Kidney epithelial cell (primary cell): ENCODE measurements at regions not wholly inside any gene's neighbourhood (a gene's known extent, or its start where the extent isn't known, plus 50 kb on each side); places are given as distances from the start of the nearest gene placed in this dataset.

Experiments
- DNase-seq: peaks from one replicate; pipeline ENCODE4 v3.0.0-alpha.2; 2010; ENCODE audit warnings: low read depth
- H3K27me3 ChIP-seq: 2 replicates; pipeline ENCODE4 v1.6.0; 2011; ENCODE audit warnings: low read length; ENCODE audit not compliant: control insufficient read depth, insufficient read depth
- H3K36me3 ChIP-seq: 2 replicates; pipeline ENCODE4 v1.5.1; 2011; ENCODE audit warnings: low read length; ENCODE audit not compliant: control insufficient read depth, insufficient read depth
- H3K4me3 ChIP-seq: 2 replicates; pipeline ENCODE4 v1.5.1; 2011; ENCODE audit warnings: low read depth, mild to moderate bottlenecking, control low read depth, low read length
- TF ChIP-seq, protein P1 (sequence below): IDR thresholded peaks from 2 replicates; pipeline ENCODE4 v1.5.1; 2011; ENCODE audit warnings: mild to moderate bottlenecking, moderate library complexity, low read length, control low read depth, inconsistent platforms; ENCODE audit not compliant: insufficient read depth, poor library complexity, severe bottlenecking

- no peak for DNase-seq
- TF ChIP-seq, protein P1, sequence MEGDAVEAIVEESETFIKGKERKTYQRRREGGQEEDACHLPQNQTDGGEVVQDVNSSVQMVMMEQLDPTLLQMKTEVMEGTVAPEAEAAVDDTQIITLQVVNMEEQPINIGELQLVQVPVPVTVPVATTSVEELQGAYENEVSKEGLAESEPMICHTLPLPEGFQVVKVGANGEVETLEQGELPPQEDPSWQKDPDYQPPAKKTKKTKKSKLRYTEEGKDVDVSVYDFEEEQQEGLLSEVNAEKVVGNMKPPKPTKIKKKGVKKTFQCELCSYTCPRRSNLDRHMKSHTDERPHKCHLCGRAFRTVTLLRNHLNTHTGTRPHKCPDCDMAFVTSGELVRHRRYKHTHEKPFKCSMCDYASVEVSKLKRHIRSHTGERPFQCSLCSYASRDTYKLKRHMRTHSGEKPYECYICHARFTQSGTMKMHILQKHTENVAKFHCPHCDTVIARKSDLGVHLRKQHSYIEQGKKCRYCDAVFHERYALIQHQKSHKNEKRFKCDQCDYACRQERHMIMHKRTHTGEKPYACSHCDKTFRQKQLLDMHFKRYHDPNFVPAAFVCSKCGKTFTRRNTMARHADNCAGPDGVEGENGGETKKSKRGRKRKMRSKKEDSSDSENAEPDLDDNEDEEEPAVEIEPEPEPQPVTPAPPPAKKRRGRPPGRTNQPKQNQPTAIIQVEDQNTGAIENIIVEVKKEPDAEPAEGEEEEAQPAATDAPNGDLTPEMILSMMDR, result no peak
- H3K27me3 ChIP-seq, result no peaks in the 10 kb centered on the region
- no peak overlapping the region for H3K4me3 ChIP-seq
- H3K36me3 ChIP-seq, result no peaks in the 10 kb centered on the region
Observed at GRCh38 chr10:4460267-4460666, 365.7 kb upstream of the AKR1E2 start.

GRCh38 chr10:4459531-4459930 lies 366.5 kb upstream of the AKR1E2 start:
- Histone ChIP-seq H3K27me3 (no peaks in the 10 kb centered on the region), H3K36me3 (no peaks in the 10 kb centered on the region), H3K4me3 (no peak overlapping the region)
- TF ChIP-seq, protein P1, result no peak
- no peak for DNase-seq

- TF ChIP-seq, protein P1, result no peak
- Histone ChIP-seq H3K27me3 (no peaks in the 10 kb centered on the region), H3K36me3 (no peaks in the 10 kb centered on the region)
Observed at GRCh38 chr10:4457597-4457996, 368.4 kb upstream of the AKR1E2 start.

DNA sequence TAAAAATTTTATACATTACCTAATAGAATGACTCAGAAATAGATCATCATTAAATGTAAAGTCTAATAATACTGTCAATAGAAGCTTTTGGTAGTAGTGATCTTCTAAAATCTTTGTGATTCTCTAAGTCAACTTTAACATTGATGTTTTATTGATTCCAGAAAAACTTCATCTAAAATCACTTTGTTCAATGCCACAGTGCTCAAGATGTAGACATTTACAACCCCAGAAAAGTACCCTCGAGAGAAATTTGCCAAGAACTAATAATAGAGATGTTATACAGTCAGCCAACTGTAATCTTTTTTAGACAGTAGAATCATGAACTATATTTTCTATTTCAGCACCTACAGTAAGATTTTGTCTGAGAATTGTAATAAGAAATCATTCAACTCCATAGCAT lies 369.2 kb upstream of the AKR1E2 start:
- DNase-seq, result no peak
- H3K4me3 ChIP-seq, result no peak overlapping the region
- H3K27me3 ChIP-seq, result no peaks in the 10 kb centered on the region
- no peaks in the 10 kb centered on the region for H3K36me3 ChIP-seq
- TF ChIP-seq, protein P1, result no peak

More at GRCh38 chr10:4457597-4457996, 368.4 kb upstream of the AKR1E2 start:
- no peak for DNase-seq
- H3K4me3 ChIP-seq, result no peak overlapping the region

- Histone ChIP-seq H3K27me3 (no peaks in the 10 kb centered on the region), H3K4me3 (no peak overlapping the region), H3K36me3 (no peaks in the 10 kb centered on the region)
- TF ChIP-seq, protein P1, result no peak
- no peak for DNase-seq
Observed at GRCh38 chr10:4456279-4456678, 369.7 kb upstream of the AKR1E2 start.

DNA sequence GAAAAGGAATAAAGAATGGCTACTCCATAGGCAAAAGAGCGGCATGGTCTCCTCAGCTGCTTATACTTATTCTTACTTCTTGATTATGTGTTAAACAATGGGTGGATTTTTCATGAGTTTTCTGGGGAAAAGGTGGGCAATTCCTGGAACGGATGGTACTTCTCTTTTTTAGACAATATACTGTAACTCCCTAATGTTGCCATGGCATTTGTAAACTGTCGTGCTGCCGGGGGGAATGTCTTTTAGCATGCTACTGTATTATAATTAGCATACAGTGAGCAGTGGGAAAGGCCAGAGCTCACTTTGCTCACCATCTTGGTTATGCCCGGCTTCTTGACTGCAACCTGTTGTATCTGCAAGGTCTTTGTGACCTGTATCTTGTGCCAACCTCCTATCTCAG lies 372.1 kb upstream of the AKR1E2 start:
- TF ChIP-seq, protein P1, result no peak
- DNase-seq, result no peak

More for the DNA sequence above, 372.1 kb upstream of the AKR1E2 start:
- Histone ChIP-seq H3K36me3 (no peaks in the 10 kb centered on the region), H3K4me3 (no peak overlapping the region), H3K27me3 (no peaks in the 10 kb centered on the region)
